Fibroblast of the conjunctiva (primary cell): ENCODE measurements at regions not wholly inside any gene's neighbourhood (a gene's known extent, or its start where the extent isn't known, plus 50 kb on each side); places are given as distances from the start of the nearest gene placed in this dataset.

Source experiments
- DNase-seq: peaks from one replicate; pipeline ENCODE4 v3.0.0-alpha.2; 2010; ENCODE audit warnings: low read depth

DNA sequence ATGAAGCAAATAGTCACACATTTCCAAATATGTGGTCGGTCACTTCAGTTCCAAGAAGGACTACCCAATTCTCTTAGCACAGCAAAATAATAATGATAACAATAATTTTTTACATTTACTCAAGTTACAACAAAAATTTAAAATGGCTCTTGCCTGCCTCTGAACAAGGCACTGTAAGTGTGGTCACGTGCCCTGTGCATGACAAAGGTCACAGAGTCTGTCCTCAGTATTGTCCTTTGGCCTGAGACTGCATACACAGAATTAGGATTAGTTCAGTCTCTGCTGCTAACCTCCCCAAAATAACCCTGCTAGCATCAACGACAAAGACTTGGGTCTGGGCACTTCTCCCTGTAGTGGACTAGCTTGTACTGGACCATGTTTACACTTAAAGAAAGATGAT, 297.1 kb upstream of the DUSP10 start:
- DNase-seq, result no peak

DNA sequence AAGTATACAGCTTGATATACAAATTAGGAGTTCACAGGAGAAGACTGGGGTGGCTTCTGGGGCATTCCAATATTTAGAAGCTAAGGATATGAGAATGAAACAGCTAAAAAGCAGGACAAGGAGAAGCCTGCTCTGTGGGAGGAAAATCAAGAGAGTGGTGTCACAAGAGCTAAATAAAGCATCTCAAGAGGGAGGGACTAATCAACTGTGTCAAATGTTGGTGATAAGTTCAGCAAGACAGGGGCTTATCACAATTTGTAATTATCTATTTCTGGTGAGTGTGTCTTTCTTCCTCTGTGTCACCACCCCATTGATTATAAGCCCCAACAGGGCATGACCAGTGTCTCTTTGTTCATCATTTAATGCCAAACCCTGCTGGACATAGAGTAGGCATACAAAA, 295.8 kb upstream of the DUSP10 start:
- DNase-seq, result no peak

DNA sequence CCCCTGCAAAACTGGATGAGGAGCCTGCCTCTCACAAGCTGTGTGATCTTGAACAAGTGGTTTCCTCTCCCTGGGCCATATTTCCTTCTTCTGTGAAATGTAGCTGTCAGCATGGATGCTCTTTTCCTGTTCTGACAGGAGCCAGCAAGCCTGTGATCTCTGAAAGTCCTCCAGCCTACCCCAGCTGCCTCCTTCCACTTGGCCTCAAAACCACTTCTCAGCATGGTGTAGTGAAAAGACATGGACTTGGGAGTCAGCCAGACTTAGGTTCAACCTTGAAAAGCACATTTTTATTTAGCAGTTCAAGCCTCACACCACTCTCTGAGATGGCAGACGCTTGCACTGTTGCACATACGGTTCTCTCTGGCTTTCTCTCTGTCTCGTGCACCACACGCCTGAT, 292.9 kb upstream of the DUSP10 start:
- DNase-seq, result no peak

DNA sequence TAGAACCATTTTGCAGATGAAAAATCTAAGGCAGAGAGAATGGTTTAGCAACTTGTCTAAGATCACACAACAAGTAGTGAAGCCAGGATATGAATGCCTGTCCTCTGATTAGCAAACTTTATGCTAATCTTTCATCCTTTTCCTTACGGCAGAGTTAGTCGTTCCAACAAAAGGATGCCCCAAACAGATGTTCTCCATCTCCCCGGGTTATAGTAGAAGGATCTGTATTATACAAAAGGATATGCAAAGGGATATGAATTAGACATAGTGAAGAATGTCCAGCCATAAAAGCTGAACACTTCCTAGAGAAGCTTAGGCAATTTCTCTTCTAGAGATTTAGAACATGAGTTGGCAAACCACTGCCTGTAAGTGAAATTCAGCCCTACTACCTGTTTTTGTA, 291.6 kb upstream of the DUSP10 start:
- DNase-seq, result no peak

DNA sequence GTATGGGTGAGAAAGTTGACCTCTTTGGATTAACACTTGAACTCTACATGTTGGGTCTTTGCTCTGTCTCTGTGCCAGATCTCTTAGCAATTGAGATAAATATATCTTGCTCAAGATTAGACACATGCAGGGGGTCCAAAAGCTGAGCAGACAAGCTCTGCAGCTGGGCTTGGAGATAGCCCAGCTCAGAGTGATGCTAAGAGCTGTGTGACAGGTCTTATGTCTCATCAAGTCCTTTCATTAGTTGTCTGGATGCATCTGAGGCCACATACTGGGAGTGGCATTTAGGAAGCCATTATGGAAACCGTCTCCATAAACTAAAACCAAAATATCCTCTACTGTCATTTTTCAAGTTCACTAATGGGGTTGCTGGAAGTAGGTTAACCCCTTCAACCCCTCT, 289.4 kb upstream of the DUSP10 start:
- no peak for DNase-seq

DNA sequence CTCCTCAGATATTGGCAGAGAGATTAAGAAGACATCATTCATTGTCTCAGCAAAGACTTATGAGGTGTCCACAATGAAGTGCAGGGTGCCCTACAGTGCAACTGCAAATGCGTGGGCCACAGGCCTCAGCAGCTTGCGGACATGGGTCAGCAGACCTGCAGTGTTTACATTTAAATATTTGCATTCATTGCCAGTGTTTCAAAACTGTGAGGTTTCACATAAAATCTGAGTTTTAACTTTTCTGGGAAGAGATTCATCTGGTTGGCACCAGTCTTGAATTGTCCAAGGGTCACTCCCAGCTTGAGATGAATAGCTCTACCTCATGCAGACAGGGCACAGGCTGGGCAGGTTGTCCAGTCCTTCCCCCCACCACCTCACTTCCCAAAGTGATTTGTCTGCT, 286.8 kb upstream of the DUSP10 start:
- no peak for DNase-seq

DNA sequence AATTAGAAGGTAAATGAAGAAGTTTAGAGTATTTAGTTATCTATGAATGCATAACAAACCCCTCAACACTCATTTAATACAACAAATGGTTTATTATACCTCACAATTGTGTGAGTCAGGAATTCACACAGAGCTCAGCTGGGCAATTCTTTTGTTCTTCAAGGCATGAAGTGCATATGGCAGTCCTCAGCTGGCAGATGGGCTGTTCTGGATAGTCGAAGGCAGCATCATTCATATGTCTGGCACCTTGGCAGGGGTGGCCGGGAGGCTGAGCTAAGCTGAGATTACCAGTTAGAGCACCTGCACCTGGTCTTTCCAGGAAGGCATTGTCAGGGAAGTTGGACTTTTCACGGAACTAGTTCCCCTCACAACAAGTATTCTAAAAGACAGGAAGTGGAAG, 286.2 kb upstream of the DUSP10 start:
- no peak for DNase-seq

DNA sequence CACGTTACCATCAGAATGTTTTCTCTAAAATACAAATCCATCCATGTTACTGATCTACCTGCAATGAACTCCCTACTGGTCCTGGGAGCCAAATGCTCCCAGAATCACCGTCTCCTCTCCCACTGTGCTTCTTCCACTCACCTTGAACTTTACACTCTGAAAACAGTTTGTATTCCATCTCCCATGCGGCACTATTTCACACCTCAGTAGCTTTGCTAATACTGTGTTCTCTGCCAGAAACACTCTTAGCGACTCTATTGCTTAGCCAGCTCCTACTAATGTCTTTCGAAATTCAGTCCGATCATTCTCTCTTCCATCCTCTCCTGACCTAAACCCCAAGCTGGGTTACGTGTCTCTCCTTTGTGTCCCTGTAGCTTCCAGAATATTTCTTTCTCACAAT, 284.4 kb upstream of the DUSP10 start:
- no peak for DNase-seq

DNA sequence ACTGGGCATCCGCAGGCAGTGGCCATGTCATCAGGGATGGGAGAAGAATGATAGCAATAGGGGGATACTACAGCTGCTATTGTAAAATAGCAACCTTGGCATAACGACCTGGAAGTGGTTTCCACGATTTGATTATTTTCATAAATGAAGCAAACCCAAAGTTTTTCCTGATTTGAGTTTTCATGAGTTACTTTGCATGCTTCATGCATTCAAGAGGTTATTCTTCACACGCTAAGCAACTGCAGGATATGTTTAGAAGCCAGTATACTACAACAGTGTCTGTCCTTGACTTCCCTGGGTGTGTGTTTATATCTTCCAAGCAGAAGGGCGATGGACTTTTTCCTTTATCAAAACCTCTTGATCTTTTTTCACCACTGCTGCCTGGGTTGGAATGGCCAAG, 281.1 kb upstream of the DUSP10 start:
- no peak for DNase-seq

DNA sequence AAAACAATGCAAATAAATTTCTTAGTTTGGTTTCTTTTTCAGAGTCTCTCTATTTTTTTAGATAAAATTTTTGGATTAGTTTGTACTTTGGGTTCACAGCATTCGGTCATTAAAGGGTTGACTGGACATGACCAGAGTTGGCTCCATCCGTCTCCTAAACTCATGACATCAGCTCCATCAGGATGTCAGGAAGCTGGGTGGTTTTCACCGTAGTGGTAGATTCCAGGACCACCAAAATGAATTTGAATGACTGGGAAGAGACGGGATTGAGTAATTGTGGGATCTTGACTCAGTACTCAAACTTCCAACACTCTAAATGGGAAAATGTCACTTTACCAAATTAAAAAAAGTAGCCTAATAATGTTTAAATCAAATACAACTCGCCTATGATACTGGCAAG, 279.2 kb upstream of the DUSP10 start:
- DNase-seq, result no peak

DNA sequence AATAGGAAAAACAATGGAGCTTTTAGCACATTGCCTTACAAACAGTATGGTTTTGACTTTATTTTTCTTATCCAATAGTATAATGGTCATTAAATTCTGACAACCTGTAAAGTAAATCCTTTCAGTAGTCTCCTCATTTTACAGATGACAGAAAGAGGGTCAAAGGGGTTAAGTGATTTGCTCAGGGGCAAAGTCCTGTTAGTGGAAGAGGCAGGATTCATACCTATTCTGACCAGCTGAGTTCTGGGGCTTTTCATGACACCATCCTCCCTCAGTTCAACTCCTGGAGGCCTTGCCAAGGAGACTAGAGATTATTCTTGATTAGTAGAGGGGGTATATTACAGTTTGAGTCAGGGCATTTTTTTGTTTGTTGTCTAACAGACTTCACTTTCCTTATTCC, 278.7 kb upstream of the DUSP10 start:
- no peak for DNase-seq

DNA sequence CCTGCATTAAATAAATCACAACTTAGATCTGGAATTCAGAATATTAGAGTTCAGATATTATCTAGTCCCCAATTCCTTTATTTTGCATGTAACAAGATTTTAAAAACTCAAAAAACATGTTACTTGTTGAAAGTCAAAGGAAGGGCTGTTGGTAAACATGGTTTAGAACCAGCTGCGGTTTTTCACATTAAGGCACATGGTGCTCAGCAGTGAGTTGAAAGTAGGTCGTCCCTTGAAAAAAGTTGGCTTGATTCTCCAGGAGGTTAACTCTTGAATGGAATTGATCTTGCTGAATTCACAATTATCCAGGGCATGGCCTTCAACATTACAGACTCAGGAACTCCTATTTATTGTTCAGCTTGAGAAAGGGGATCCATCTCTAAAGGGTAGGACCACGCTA, 277.1 kb upstream of the DUSP10 start:
- no peak for DNase-seq

DNA sequence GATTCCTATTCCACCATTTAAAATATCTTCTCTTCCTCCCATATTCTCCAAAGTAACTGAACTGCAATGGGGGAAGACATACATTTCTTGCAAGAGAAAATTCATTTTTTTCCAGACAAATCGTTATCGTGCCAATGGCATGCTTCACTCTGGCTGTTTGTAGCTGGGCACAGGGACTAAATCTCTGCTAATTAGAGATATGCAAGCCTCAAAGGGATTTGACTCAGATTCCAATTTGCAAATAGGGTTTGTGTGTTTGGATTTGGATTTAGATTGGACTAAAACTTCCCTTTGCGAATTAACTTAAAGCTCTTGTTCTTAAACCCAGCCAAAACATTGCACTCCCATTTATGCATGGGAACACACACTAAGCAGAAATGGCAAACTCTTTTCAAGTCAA, 276.2 kb upstream of the DUSP10 start:
- DNase-seq, result no peak

DNA sequence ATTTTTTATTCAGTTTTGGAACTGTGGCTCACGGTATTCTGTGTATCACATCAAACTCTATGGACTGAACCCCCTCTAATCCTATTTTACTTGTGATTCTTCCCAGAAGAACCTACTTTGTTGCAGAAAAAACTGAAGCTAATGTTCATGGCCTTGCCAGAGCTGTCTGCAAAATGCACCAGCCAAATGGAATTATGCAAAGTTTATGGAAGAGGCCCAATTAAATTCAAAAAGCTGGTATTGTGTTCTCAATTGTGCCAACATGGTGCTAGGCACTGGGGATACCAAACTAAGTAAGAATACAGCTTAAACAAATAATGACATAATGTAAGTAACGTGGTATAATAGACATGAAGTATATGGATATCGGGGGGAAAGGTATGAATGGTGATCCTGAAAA, 273.8 kb upstream of the DUSP10 start:
- no peak for DNase-seq

DNA sequence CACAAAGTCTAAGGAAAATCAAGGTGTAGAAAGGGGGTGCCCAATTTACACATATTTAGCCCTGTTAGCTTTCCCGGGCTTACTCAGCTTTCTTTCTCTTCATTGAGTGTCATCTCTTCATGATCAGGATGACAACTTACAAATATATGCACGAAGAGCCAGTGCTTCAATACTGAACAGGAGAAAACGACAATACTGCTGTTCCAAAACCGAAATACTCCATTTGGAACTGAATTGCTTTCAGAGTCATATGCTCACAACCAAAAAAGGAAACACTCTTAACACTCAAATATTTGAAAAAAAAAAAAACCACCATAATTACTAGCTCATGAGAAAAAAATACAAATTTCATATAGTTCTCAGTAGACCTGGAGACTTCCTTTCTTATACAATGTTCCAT, 272.1 kb upstream of the DUSP10 start:
- no peak for DNase-seq

DNA sequence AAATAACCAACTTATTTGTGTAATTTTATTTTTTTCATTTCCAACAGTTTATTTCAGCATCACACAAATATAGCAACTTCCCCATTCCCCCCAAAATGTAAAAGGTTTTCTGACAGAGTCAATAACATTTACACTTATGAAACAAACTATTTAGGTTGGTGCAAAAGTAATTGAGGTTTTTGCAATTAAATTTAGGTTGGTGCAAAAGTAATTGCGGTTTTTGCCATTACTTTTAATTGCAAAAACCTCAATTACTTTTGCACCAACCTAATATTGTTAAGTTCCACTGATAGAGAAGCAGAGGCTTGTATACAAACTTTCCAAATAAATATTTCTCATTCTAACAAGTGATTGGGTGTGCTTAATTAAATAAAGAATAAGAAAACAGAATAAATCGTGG, 270.9 kb upstream of the DUSP10 start:
- no peak for DNase-seq

DNA sequence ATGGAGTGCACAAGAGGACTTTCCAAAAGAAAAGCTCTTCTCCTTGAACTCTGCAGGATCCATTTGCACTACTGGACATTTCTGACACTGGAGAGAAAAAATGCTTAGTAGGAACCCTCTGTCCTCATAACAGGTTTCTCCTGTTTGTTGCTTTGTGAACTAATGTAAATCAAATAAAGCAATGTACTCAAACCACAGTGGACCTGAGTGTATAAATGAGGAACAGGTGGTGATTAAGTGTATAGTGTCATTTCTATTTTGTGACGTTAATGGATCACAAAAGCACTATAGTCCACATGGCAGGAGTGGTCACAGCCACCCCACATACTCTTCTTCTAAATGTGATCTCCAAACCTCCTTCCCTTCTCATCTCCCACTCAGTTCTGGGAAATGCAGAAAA, 268.4 kb upstream of the DUSP10 start:
- DNase-seq, result no peak

DNA sequence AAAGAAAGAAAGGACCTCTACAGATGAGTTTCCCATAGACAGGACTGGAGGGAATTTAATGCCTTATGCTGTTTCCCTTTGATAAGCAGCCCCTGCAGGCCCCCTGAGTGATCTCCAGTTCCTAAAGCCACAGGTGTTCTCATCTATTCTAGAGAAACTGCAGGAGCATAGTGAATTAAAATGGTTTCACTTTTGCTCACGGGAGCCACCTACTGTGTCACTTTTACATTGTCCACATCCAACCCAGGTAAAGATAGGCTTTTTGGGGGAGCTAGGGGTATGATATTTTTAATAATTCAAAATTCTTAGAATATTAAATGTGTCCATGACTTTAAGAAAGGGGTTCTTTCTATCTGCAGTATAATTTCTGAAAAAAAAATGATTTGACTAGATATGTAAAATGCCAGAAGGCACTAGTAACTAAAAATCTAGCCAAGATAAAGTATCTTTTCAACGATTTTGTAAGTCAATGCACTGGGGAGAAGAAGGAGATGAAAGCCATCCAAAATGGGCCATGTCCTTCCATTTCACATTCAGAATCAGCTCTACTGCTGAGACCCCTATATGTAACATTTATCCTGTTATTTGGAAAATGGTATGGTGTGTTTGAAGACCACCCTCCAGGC, 267.3 kb upstream of the DUSP10 start:
- DNase-seq, result no peak

DNA sequence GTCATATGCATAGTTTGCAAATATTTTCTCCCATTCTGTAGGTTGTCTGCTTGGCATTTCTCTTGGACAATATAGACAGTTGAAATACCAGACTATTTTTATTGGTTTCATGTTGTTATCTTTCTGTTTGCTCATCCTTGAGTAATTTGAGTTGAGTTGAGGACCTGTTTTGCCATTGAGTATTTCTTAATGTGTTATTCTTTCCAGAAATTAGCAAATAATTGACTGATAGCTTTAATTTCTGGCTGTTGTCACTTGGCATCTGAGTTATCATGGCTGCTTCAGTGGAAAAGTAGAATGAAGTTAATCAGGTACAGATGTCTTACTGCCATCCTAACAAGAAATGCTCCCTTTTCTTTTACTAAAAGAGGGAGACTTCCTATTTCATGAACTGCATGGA, 264.8 kb upstream of the DUSP10 start:
- no peak for DNase-seq

DNA sequence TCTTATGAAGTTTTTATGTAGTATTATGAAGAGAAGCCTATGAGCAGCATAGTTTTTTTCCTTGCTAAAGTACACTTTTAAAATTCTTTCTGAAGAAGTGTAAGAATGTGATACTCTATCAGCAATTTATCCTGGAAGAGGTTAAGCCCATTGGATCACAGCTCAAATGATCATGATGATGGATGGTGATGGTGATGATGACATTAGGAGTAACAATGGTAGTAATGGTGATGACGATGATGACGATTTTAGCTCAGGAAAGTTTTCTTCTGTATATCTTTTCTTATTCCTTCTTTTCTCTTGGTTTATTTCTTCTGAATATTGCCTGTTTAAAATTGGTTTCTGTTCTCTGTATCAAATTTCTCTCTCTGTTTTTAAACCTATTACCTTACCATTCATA, 262.9 kb upstream of the DUSP10 start:
- no peak for DNase-seq

DNA sequence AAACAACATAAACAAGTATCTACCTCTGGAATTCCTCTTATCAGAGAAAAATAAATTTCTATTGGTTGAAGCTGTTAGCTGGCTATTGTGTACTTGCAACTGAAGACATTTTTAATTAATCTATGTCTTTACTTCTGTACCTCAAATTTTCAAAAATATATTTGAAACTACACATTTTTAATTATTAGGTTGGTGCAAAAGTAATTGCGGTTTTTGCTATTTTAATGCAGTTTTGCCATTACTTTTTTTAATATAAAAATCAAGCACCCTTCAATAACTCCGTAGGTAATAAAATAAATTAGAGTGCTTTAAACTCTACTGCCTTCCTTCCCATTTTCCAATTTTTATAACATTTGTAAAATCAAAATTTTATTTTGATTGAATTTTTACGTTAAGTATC, 262.1 kb upstream of the DUSP10 start:
- DNase-seq, result no peak

DNA sequence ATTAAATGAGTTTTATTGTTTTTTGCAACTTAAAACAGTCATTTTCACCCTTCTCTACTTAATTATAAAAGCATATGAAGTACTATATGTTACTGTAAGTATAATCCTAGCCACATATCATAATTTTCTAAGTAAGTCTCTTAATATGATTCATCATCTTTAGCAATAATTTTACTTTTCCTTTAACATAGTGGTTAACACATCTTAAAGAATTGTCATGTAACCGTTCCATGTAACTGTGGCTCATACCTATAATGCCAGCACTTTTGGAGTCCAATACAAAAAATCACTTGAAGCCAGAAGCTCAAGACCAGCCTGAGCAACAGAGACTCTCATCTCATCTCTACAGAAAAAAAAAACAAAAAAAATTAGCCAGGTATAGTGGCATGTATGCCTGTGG, 260.6 kb upstream of the DUSP10 start:
- no peak for DNase-seq

DNA sequence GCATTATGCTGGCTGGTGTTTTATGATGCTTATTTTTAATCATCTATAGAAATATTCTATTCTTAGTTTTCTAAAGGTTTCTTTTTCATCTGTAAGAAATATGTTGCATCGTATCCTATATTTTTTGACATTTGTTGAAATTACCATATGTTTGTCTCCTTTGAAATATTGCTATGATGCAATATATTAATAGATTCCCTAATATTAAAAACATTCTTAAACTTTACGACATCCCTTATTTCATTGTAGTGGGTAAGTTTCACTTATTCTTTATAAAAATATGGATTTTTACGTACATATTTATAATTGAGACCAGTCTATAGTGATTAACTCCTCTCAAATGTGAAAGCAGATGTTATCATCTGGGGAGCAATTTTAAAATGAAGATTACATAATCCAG, 258.2 kb upstream of the DUSP10 start:
- no peak for DNase-seq

DNA sequence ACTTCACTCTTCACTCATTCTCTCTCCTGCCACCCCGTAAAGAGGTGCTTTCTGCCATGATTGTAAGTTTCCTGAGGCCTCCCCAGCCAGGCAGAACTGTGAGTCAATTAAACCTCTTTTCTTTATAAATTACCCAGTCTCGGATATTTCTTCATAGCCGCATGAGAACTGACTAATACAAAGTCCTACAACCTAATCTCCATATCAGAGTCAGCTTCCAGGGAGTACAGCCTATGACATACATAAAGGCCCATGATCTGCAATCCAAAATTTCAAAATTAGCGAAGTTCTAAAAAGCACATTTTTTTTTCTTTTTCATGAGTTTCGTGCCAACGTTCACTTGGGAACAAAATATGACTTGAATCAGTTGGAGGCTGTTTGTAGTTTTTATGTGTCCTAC, 256.9 kb upstream of the DUSP10 start:
- no peak for DNase-seq

DNA sequence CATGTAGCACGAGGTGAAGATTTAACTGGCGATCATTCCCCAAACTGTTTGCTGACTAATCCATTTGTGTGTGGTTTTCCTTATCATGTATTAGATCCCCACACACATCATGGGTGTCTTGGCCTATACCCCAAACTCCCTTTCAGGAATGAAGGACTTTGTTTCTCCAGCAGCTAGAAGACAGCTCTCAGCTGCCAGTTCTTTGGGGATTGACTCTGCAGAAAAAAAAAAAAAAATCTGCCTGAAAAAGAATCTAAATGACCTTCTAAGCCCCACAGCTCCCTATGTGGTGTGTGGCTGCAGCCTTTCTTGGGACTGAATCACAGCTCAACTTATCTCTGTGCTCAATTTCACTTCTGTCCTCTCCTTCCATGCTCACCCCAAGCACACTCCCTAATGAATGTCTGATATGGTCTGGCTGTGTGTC, 256.3 kb upstream of the DUSP10 start:
- DNase-seq, result no peak
